Natural killer cell treated with Interleukin-12 subunit alpha and Interleukin-12 subunit beta and Interleukin-15 and Interleukin-18, amount 100 ng/mL, for 72 hours (primary cell): ENCODE measurements at regions not wholly inside any gene's neighbourhood (a gene's known extent, or its start where the extent isn't known, plus 50 kb on each side); places are given as distances from the start of the nearest gene placed in this dataset.
"Not testable (repeated sequence)": the region's sequence is repeated elsewhere in the genome, so short reads cannot be mapped to it uniquely, and the experiment has no call there.

Source experiments
- ATAC-seq, 2 donors: fragments of 150-1000 bp; cut with Tn5 transposase in 1 of 2; sonication (Bioruptor Pico), chemical (Tn5 transposase) in 1 of 2; 2 replicates each; pipeline ENCODE4 v1.10.0; 2021
- DNase-seq: peaks from one replicate; pipeline ENCODE4 v3.0.0; 2022; ENCODE audit warnings: low spot score
- H3K27ac Mint-ChIP-seq, 2 donors: 1 replicate in 1 of 2; 2 replicates in 1 of 2; pipeline ENCODE4 v1.8.0; 2022; ENCODE audit warnings: mixed read lengths in 2 of 2, mild to moderate bottlenecking in 1 of 2, moderate library complexity in 1 of 2
- H3K27me3 Mint-ChIP-seq, 2 donors: 1 replicate in 1 of 2; 2 replicates in 1 of 2; pipeline ENCODE4 v1.8.0; 2022; ENCODE audit warnings: mixed read lengths in 2 of 2
- H3K36me3 Mint-ChIP-seq: one replicate; pipeline ENCODE4 v1.8.0; 2022; ENCODE audit warnings: mixed read lengths
- H3K4me1 Mint-ChIP-seq, 2 donors: 1 replicate in 1 of 2; 2 replicates in 1 of 2; pipeline ENCODE4 v1.8.0; 2022; ENCODE audit warnings: low read depth in 2 of 2, mixed read lengths in 2 of 2, mild to moderate bottlenecking in 1 of 2
- H3K4me3 Mint-ChIP-seq: one replicate; pipeline ENCODE4 v1.8.0; 2022; ENCODE audit warnings: mixed read lengths
- H3K9me3 Mint-ChIP-seq: 2 replicates; pipeline ENCODE4 v1.8.0; 2022; ENCODE audit warnings: mixed read lengths

GRCh38 chr3:19825193-19825592, 108.8 kb downstream of the EFHB start:
- no peak overlapping the region for H3K4me3 Mint-ChIP-seq

DNA sequence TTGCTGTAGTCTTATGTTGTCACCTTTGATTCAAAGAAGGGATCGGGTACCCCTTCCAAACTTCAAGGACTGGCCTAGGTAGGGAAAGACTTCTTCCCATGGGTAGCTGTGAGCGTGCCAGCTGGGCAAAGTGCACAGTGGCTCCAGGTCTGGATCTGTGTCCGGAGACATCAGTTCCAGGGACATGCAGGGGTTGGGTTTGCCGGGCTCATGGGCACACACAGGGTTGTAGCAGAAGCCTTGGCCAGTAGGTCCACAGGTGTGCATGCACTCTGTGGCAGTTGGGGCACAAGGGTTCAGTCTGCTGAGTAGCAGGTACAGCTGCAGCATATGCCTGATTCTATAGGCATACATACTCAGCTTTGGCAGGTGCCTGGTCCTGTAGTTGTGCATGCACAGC, 111.2 kb downstream of the EFHB start:
- no peak for DNase-seq
- H3K4me3 Mint-ChIP-seq: no peak overlapping the region
- peaks cover 8% of the 10 kb centered on the region for H3K9me3 Mint-ChIP-seq
- peak in 1 of 2 donors; percentile 48 for ATAC-seq
- H3K27me3 Mint-ChIP-seq: peaks cover 0 to 7% of the 10 kb centered on the region in 2 donors
- no peaks in the 10 kb centered on the region for H3K36me3 Mint-ChIP-seq
- H3K27ac Mint-ChIP-seq: no peak overlapping the region
- H3K4me1 Mint-ChIP-seq: no peaks in the 10 kb centered on the region

More at GRCh38 chr3:19825193-19825592, 108.8 kb downstream of the EFHB start:
- Mint-ChIP-seq H3K27ac (no peak overlapping the region), H3K4me1 (no peaks in the 10 kb centered on the region), H3K9me3 (peaks cover 8% of the 10 kb centered on the region), H3K27me3 (peaks cover 0 to 7% of the 10 kb centered on the region in 2 donors), H3K36me3 (no peaks in the 10 kb centered on the region)
- DNase-seq: no peak
- ATAC-seq: no peak

DNA sequence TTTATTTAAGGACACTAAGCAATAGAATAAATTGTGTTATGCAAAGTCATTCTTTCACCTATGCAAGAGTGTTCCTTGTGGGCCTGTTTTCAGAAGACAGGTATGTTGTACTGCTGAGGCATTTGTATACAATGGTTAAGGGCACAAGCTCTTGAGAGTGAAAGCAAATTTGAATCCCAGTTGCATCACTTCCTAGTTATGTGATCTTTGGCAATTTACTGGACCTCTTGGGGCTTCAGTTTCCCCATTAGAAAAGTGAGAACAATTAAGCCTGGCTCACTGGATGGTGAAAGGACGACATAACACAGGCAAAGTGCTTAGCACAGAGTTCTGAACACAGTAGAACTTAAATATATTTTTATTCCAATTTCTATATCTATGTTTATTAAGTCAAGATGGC, 117.4 kb downstream of the EFHB start:
- no peak overlapping the region for H3K4me3 Mint-ChIP-seq
- H3K27ac Mint-ChIP-seq: no peak overlapping the region
- ATAC-seq: no peak
- no peak for DNase-seq
- no peaks in the 10 kb centered on the region for H3K36me3 Mint-ChIP-seq
- H3K9me3 Mint-ChIP-seq: no peaks in the 10 kb centered on the region
- H3K4me1 Mint-ChIP-seq: no peaks in the 10 kb centered on the region
- H3K27me3 Mint-ChIP-seq: no peaks in the 10 kb centered on the region

DNA sequence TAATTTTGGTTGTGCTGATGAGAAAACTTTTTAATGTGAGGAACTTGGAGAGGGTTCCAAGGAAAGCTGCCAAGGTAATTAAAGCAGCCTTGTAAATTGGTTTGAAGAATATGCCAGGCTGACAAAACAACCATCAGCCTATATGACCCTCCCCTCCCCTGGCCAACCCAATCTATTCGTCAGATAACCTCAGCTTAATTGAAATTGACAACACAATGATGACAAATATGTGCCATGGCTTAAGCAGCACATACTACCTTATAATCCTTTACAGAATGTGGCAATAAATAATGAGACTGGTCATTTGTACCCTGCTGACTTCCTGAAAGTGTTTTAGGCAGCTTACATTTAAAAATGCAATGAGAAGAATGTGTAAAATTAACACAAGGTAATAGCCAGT, 118.2 kb downstream of the EFHB start:
- Mint-ChIP-seq H3K27me3 (no peaks in the 10 kb centered on the region), H3K36me3 (no peaks in the 10 kb centered on the region), H3K27ac (no peak overlapping the region), H3K4me1 (no peaks in the 10 kb centered on the region), H3K4me3 (no peak overlapping the region), H3K9me3 (no peaks in the 10 kb centered on the region)
- ATAC-seq (no peak), DNase-seq (no peak)

DNA sequence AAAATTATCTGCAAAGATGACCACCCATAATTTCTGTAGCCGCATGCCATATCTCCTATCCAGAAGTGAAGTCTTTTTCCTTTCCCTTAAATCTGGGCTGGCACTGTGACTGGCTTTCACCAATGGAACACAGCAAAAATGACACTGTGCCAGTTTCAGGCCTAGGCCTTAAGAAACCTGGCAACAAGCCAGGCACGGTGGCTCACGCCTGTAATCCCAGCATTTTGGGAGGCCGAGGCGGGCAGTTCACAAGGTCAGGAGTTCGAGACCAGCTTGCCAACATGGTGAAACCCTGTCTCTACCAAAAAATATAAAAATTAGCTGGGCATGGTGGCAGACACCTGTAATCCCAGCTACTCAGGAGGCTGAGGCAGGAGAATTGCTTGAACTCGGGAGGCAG, 120.3 kb downstream of the EFHB start:
- not testable (repeated sequence) for H3K9me3 Mint-ChIP-seq, H3K4me1 Mint-ChIP-seq, H3K27ac Mint-ChIP-seq, H3K4me3 Mint-ChIP-seq, ATAC-seq, DNase-seq, H3K27me3 Mint-ChIP-seq, H3K36me3 Mint-ChIP-seq

DNA sequence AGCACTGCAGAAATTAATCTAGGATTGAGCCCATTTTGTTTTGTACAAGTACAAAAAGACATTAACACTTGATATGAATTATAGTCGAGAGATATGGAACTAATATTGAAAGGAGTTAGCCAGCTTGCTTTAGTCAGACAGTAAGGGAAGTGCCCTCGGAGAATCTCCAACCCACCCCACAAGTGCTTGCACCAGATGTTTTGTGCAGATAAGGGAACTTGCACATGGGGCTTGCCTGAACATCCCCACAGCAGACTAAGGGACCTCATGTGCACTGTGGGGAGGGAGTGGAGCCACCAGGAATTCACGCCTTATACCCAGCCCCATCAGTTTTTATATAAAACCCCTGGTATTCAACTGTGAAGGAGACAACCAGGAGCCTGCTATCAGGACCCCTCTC, 122.3 kb downstream of the EFHB start:
- Mint-ChIP-seq H3K27me3 (no peaks in the 10 kb centered on the region), H3K4me3 (no peak overlapping the region), H3K27ac (no peak overlapping the region), H3K36me3 (no peaks in the 10 kb centered on the region), H3K9me3 (no peaks in the 10 kb centered on the region), H3K4me1 (no peaks in the 10 kb centered on the region)
- ATAC-seq: no peak
- no peak for DNase-seq

GRCh38 chr3:19808834-19809233, 125.2 kb downstream of the EFHB start:
- no peak for ATAC-seq
- Mint-ChIP-seq H3K4me1 (no peaks in the 10 kb centered on the region), H3K36me3 (no peaks in the 10 kb centered on the region), H3K27ac (no peak overlapping the region), H3K4me3 (no peak overlapping the region), H3K27me3 (no peaks in the 10 kb centered on the region), H3K9me3 (no peaks in the 10 kb centered on the region)
- DNase-seq: no peak

GRCh38 chr3:19799887-19800286, 134.1 kb downstream of the EFHB start:
- H3K9me3 Mint-ChIP-seq: peaks cover 8% of the 10 kb centered on the region
- H3K4me3 Mint-ChIP-seq: no peak overlapping the region
- ATAC-seq (no peak), DNase-seq (no peak)
- H3K4me1 Mint-ChIP-seq: no peaks in the 10 kb centered on the region
- no peaks in the 10 kb centered on the region for H3K27me3 Mint-ChIP-seq
- no peaks in the 10 kb centered on the region for H3K36me3 Mint-ChIP-seq
- no peak overlapping the region for H3K27ac Mint-ChIP-seq

GRCh38 chr3:19799115-19799514, 134.9 kb downstream of the EFHB start:
- H3K27me3 Mint-ChIP-seq: no peaks in the 10 kb centered on the region
- H3K4me1 Mint-ChIP-seq: no peaks in the 10 kb centered on the region
- H3K4me3 Mint-ChIP-seq: no peak overlapping the region
- H3K9me3 Mint-ChIP-seq: peaks cover 8% of the 10 kb centered on the region
- ATAC-seq: no peak
- no peaks in the 10 kb centered on the region for H3K36me3 Mint-ChIP-seq
- no peak overlapping the region for H3K27ac Mint-ChIP-seq
- DNase-seq: no peak

- no peaks in the 10 kb centered on the region for H3K4me1 Mint-ChIP-seq
- no peak for DNase-seq
- no peak overlapping the region for H3K27ac Mint-ChIP-seq
- ATAC-seq: no peak
- peaks cover 8% of the 10 kb centered on the region for H3K9me3 Mint-ChIP-seq
- H3K4me3 Mint-ChIP-seq: no peak overlapping the region
- no peaks in the 10 kb centered on the region for H3K27me3 Mint-ChIP-seq
- H3K36me3 Mint-ChIP-seq: no peaks in the 10 kb centered on the region
Measured at GRCh38 chr3:19798324-19798723, 135.7 kb downstream of the EFHB start.

DNA sequence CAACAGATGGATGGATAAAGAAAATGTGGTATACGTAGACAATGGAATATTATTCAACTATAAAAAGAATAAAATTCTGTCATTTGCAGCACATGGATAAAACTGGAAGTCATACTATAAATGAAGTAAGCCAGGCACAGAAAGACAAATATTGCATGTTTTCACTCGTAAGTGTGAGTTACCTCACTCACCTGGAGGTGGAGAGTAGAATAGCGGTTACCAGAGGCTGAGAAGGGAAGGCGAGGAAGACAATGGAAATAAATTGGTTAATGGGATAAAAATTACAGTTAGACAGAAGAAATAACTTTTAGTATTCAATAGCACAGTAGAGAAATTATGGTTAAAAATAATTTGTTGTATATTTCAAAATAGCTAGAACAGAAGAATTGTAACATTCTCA, 141.6 kb downstream of the EFHB start:
- no peak for DNase-seq

DNA sequence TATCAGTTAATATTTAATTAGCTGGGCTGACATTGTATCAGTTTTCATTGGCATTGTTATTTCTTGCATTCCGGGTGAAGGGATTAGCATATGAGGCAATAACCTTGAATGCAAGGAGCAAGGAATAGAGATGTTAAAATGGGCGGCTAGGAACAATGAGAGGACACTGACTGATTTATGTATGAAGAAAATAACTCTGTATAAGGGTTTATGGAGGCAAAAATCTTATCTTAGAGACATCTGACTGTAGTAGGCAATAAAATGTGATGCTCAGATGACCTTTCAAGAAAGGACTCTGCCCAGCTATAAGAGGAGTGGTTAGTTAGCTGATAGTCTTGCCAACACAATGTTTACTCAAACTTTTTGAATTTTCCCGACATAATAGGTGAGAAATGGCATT, 158.3 kb downstream of the EFHB start:
- Mint-ChIP-seq H3K4me1 (no peaks in the 10 kb centered on the region), H3K27ac (no peak overlapping the region), H3K4me3 (no peak overlapping the region), H3K9me3 (peaks cover 3% of the 10 kb centered on the region), H3K27me3 (no peaks in the 10 kb centered on the region), H3K36me3 (no peaks in the 10 kb centered on the region)
- DNase-seq (no peak), ATAC-seq (no peak)

More for the DNA sequence above, 141.6 kb downstream of the EFHB start:
- Mint-ChIP-seq H3K36me3 (no peaks in the 10 kb centered on the region), H3K9me3 (peaks cover 5% of the 10 kb centered on the region), H3K27me3 (no peaks in the 10 kb centered on the region), H3K4me1 (no peaks in the 10 kb centered on the region), H3K27ac (no peak overlapping the region), H3K4me3 (no peak overlapping the region)
- no peak for ATAC-seq

DNA sequence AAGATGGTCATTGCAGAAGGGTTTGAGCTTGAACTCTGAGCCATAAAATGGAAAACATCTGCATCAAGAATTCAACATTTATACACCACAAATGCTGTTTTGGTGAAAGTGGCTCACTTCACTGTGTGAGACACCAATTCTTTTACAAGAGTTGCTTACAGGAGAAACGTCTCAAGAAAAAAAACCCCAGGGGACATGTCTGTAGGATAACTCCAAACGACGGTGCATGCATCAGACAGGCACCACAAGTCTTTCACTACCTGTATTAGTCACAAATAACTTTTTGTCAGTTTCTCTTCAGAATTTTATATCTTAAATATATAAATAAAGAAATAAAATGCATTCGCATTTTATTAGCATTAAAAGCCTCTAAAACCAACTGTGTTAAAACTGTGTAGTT, 164.3 kb downstream of the EFHB start:
- H3K27ac Mint-ChIP-seq: no peak overlapping the region

DNA sequence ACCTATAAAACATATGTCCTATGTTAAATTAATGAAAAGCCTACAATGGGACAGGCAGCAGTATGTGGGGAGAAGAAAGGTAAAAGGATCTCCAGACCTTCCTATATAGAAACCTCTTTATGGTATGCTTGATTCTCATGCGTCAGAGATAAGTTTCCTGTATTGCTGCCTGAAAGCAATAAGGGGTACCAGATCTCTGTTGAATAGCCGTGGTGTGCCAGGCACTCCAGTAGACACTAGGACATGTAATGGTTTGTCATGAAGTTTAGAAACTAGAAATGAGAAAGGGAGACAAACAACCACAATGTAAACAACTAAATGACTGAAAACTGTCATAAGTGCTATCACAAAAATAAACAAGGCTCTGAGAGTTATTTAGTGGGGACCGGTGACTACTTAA, 168.1 kb downstream of the EFHB start:
- no peak for ATAC-seq
- Mint-ChIP-seq H3K4me3 (no peak overlapping the region), H3K4me1 (no peaks in the 10 kb centered on the region), H3K27ac (no peak overlapping the region), H3K36me3 (no peaks in the 10 kb centered on the region), H3K27me3 (no peaks in the 10 kb centered on the region), H3K9me3 (no peaks in the 10 kb centered on the region)
- no peak for DNase-seq

More for the DNA sequence above, 164.3 kb downstream of the EFHB start:
- Mint-ChIP-seq H3K9me3 (no peaks in the 10 kb centered on the region), H3K4me3 (no peak overlapping the region), H3K36me3 (no peaks in the 10 kb centered on the region), H3K27me3 (no peaks in the 10 kb centered on the region), H3K4me1 (no peaks in the 10 kb centered on the region)
- ATAC-seq (no peak), DNase-seq (no peak)

- no peak overlapping the region for H3K4me3 Mint-ChIP-seq
- no peaks in the 10 kb centered on the region for H3K4me1 Mint-ChIP-seq
- no peak for DNase-seq
- H3K9me3 Mint-ChIP-seq: peaks cover 11% of the 10 kb centered on the region
- ATAC-seq: no peak
- no peak overlapping the region for H3K27ac Mint-ChIP-seq
- no peaks in the 10 kb centered on the region for H3K36me3 Mint-ChIP-seq
- no peaks in the 10 kb centered on the region for H3K27me3 Mint-ChIP-seq
Measured at GRCh38 chr3:19757773-19758172, 176.2 kb downstream of the EFHB start.
